ENCODE measurements at regions not wholly inside any gene's neighbourhood (a gene's known extent, or its start where the extent isn't known, plus 50 kb on each side); places are given as distances from the start of the nearest gene placed in this dataset.

GRCh38 chr1:195876792-195877191 is 731.4 kb downstream of the KCNT2 start:
- H3K9me3 Mint-ChIP-seq (ENCODE audit: unreplicated experiment), result no peaks in the 10 kb centered on the region
- H3K4me1 Mint-ChIP-seq (ENCODE audit: low read depth, unreplicated experiment), result no peaks in the 10 kb centered on the region
- no peak for DNase-seq
- H3K27me3 Mint-ChIP-seq (ENCODE audit: unreplicated experiment), result no peaks in the 10 kb centered on the region
- H3K27ac Mint-ChIP-seq (ENCODE audit: unreplicated experiment), result no peak overlapping the region
- no peak overlapping the region for H3K4me3 Mint-ChIP-seq (ENCODE audit: unreplicated experiment)
- TF ChIP-seq CTCF (IDR thresholded peaks at IDR 0.05; ENCODE audit: partially characterized antibody, unreplicated experiment), result no peak
- no peaks in the 10 kb centered on the region for H3K36me3 Mint-ChIP-seq (ENCODE audit: unreplicated experiment)

GRCh38 chr1:195872376-195872775 is 735.9 kb downstream of the KCNT2 start:
- H3K27ac Mint-ChIP-seq (ENCODE audit: unreplicated experiment), result no peak overlapping the region
- no peak overlapping the region for H3K4me3 Mint-ChIP-seq (ENCODE audit: unreplicated experiment)
- H3K4me1 Mint-ChIP-seq (ENCODE audit: low read depth, unreplicated experiment), result no peaks in the 10 kb centered on the region
- H3K27me3 Mint-ChIP-seq (ENCODE audit: unreplicated experiment), result no peaks in the 10 kb centered on the region
- H3K36me3 Mint-ChIP-seq (ENCODE audit: unreplicated experiment), result no peaks in the 10 kb centered on the region
- no peaks in the 10 kb centered on the region for H3K9me3 Mint-ChIP-seq (ENCODE audit: unreplicated experiment)
- no peak for TF ChIP-seq CTCF (IDR thresholded peaks at IDR 0.05; ENCODE audit: partially characterized antibody, unreplicated experiment)
- no peak for DNase-seq

- H3K4me1 Mint-ChIP-seq (ENCODE audit: low read depth, unreplicated experiment), result no peaks in the 10 kb centered on the region
- H3K27ac Mint-ChIP-seq (ENCODE audit: unreplicated experiment), result no peak overlapping the region
- H3K9me3 Mint-ChIP-seq (ENCODE audit: unreplicated experiment), result no peaks in the 10 kb centered on the region
- DNase-seq, result no peak
- H3K4me3 Mint-ChIP-seq (ENCODE audit: unreplicated experiment), result no peak overlapping the region
- no peaks in the 10 kb centered on the region for H3K36me3 Mint-ChIP-seq (ENCODE audit: unreplicated experiment)
- TF ChIP-seq CTCF (IDR thresholded peaks at IDR 0.05; ENCODE audit: partially characterized antibody, unreplicated experiment), result no peak
- H3K27me3 Mint-ChIP-seq (ENCODE audit: unreplicated experiment), result no peaks in the 10 kb centered on the region
Measured at GRCh38 chr1:195867638-195868037, 740.6 kb downstream of the KCNT2 start.

GRCh38 chr1:195866781-195867222 is 741.4 kb downstream of the KCNT2 start:
- Mint-ChIP-seq H3K9me3 (ENCODE audit: unreplicated experiment) (no peaks in the 10 kb centered on the region), H3K4me1 (ENCODE audit: low read depth, unreplicated experiment) (no peaks in the 10 kb centered on the region), H3K27ac (ENCODE audit: unreplicated experiment) (no peak overlapping the region), H3K4me3 (ENCODE audit: unreplicated experiment) (no peak overlapping the region), H3K27me3 (ENCODE audit: unreplicated experiment) (no peaks in the 10 kb centered on the region), H3K36me3 (ENCODE audit: unreplicated experiment) (no peaks in the 10 kb centered on the region)
- no peak for DNase-seq
- no peak for TF ChIP-seq CTCF (IDR thresholded peaks at IDR 0.05; ENCODE audit: partially characterized antibody, unreplicated experiment)

GRCh38 chr1:195866091-195866780 is 742.0 kb downstream of the KCNT2 start:
- TF ChIP-seq CTCF (IDR thresholded peaks at IDR 0.05; ENCODE audit: partially characterized antibody, unreplicated experiment), result no peak
- Mint-ChIP-seq H3K27ac (ENCODE audit: unreplicated experiment) (no peak overlapping the region), H3K36me3 (ENCODE audit: unreplicated experiment) (no peaks in the 10 kb centered on the region), H3K4me3 (ENCODE audit: unreplicated experiment) (no peak overlapping the region), H3K27me3 (ENCODE audit: unreplicated experiment) (no peaks in the 10 kb centered on the region), H3K4me1 (ENCODE audit: low read depth, unreplicated experiment) (no peaks in the 10 kb centered on the region), H3K9me3 (ENCODE audit: unreplicated experiment) (no peaks in the 10 kb centered on the region)
- no peak for DNase-seq
